Kidney epithelial cell (primary cell): ENCODE measurements at regions not wholly inside any gene's neighbourhood (a gene's known extent, or its start where the extent isn't known, plus 50 kb on each side); places are given as distances from the start of the nearest gene placed in this dataset.

ENCODE experiments used
- DNase-seq: peaks from one replicate; pipeline ENCODE4 v3.0.0-alpha.2; 2010; ENCODE audit warnings: low read depth
- H3K27me3 ChIP-seq: 2 replicates; pipeline ENCODE4 v1.6.0; 2011; ENCODE audit warnings: low read length; ENCODE audit not compliant: control insufficient read depth, insufficient read depth
- H3K36me3 ChIP-seq: 2 replicates; pipeline ENCODE4 v1.5.1; 2011; ENCODE audit warnings: low read length; ENCODE audit not compliant: control insufficient read depth, insufficient read depth
- H3K4me3 ChIP-seq: 2 replicates; pipeline ENCODE4 v1.5.1; 2011; ENCODE audit warnings: low read depth, mild to moderate bottlenecking, control low read depth, low read length
- TF ChIP-seq, protein P1 (sequence below): IDR thresholded peaks from 2 replicates; pipeline ENCODE4 v1.5.1; 2011; ENCODE audit warnings: mild to moderate bottlenecking, moderate library complexity, low read length, control low read depth, inconsistent platforms; ENCODE audit not compliant: insufficient read depth, poor library complexity, severe bottlenecking

DNA sequence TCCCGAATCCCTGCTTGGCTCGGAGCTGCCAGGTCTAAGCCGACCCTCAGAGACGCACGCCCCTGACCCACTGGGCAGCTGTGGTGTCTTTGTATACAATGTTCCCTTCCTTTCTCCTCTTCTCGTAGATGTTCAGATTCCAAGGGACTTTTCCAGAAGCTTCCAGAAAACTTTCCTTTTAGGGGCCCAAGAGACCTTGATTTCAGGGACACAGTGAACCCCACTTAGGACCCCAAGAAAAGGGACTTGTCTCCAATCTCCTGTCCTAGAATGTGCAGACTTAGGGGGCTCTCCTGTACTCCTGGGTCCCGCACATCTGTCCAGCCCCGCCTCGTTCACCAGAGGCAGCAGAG is 103.5 kb downstream of the EDN3 start:
- no peak for DNase-seq
- Histone ChIP-seq H3K27me3 (peaks cover 39% of the 10 kb centered on the region), H3K4me3 (no peak overlapping the region), H3K36me3 (no peaks in the 10 kb centered on the region)
- TF ChIP-seq, protein P1, sequence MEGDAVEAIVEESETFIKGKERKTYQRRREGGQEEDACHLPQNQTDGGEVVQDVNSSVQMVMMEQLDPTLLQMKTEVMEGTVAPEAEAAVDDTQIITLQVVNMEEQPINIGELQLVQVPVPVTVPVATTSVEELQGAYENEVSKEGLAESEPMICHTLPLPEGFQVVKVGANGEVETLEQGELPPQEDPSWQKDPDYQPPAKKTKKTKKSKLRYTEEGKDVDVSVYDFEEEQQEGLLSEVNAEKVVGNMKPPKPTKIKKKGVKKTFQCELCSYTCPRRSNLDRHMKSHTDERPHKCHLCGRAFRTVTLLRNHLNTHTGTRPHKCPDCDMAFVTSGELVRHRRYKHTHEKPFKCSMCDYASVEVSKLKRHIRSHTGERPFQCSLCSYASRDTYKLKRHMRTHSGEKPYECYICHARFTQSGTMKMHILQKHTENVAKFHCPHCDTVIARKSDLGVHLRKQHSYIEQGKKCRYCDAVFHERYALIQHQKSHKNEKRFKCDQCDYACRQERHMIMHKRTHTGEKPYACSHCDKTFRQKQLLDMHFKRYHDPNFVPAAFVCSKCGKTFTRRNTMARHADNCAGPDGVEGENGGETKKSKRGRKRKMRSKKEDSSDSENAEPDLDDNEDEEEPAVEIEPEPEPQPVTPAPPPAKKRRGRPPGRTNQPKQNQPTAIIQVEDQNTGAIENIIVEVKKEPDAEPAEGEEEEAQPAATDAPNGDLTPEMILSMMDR = no peak

DNA sequence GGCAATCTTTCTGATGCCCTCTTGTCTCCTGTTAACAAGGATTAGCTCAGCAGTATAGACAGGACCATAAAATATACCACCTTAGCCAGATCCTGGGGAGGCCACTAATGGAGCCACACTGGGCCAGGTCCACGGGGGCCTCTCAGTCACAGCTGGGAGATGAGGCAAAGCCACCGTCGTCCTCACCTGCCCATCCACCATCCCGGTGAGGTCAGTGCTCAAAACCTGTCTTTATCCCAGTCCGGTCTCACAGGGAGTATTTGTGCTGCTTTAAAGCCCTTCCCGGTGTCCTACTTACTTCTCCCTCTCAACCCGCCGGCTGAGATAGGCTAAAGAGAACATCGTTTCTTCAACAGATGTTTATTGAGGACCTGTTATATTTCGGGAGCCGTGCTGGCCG is 104.3 kb downstream of the EDN3 start:
- Histone ChIP-seq H3K27me3 (peaks cover 33% of the 10 kb centered on the region), H3K4me3 (no peak overlapping the region), H3K36me3 (no peaks in the 10 kb centered on the region)
- TF ChIP-seq, protein P1 = no peak
- DNase-seq = no peak

DNA sequence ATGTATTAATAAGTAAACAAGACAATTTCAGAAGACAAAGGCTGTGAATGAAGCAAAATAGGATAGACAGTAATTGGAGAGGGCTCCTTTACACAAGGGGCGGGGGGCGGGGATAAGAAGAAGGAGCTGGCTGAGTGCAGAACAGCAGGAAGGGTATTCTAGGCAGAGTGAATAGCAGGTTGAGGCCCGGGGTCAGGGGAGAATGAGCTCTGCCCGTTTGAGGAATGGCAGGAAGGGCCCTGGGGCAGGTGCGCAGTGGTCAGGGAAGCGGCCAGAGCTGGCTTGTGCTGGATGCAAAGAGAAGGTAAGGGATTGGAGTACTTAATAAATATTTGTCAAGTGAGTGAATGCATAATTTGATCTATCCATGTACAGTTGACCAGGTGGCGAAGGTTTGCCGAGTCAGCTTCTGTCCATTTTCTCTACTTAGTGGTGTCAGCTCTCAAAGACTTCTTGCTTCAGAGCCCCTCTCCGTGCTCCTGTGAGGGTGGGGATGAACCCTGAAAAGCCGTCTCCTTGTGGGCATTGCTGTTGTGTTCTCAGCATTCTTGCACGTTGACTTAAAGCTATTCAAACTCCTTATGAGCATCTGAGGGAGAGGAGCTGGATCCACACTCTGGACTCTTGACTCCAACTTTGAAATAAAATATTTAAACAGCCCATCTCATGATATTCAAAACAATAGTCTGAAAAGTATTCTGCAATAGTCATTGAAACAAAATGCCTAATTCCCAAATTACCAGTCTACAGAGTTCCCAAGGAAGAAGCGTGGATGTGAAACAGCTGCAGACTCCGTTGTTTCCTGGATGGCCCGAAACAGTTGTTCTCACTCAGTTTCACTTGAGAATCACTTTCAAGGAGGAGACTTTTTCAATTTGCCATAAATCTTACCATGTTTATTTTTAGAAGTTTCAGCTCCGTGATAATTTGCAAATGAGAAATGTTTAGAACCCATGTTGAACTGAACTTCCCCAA is 105.1 kb downstream of the EDN3 start:
- Histone ChIP-seq H3K4me3 (no peak overlapping the region), H3K36me3 (no peaks in the 10 kb centered on the region), H3K27me3 (peaks cover 33% of the 10 kb centered on the region)
- no peak for DNase-seq
- TF ChIP-seq, protein P1 = no peak

DNA sequence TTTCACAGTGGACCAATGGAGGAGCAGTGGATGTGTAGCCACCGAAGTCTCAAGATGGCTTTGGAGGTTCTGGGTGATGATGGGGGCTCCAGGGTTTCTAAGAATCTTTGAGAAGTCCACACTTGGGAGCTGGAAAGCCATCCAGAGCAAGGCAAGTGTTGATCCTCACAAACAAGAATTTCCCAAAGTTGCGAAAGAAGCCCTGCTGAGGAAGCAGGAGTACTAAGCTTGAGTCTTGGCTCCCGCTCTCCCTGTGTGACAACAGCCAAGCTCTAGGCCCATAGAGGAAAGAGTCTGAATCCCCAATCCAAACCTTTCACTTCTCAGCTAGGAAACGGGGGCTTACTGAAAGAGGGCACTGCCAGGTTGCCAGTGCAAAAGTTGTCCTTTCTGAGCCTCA is 106.0 kb downstream of the EDN3 start:
- H3K27me3 ChIP-seq = peaks cover 30% of the 10 kb centered on the region
- no peaks in the 10 kb centered on the region for H3K36me3 ChIP-seq
- no peak overlapping the region for H3K4me3 ChIP-seq
- no peak for DNase-seq
- TF ChIP-seq, protein P1 = no peak

DNA sequence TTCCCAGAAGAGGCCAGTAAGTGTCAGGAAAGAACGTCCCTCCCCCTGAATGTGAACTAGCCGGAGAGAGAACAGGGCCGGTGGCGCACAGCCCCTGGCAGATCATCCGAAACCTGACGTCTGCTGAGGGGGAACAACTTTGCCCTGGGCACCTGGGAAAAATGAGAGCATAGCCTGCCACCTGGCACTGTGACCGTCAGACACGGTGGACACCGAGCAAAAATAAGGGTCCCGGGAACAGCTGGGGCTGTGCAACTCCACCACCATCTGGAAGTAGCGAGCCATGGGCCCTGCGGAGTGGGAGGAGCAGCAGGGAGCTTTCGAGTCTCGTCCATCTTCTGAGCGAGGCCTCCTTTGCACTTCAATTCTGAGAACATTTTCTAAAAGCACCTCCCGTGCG is 110.8 kb downstream of the EDN3 start:
- H3K27me3 ChIP-seq = no peaks in the 10 kb centered on the region
- DNase-seq = no peak

More for the DNA sequence above, 110.8 kb downstream of the EDN3 start:
- no peaks in the 10 kb centered on the region for H3K36me3 ChIP-seq
- no peak overlapping the region for H3K4me3 ChIP-seq
- TF ChIP-seq, protein P1 = no peak
